Activated T-helper 1 cell treated with anti-CD3 and anti-CD28 coated beads, Interleukin-12 subunit alpha, Interleukin-12 subunit beta, Interleukin-2, Interleukin-4 antibody, amounts not matched to agents 30 ng/mL and 10 ng/mL and 1 ng/mL, durations not matched to agents 14 hours and 24 hours and 36 hours (primary cell): ENCODE measurements at regions not wholly inside any gene's neighbourhood (a gene's known extent, or its start where the extent isn't known, plus 50 kb on each side); places are given as distances from the start of the nearest gene placed in this dataset.

Source experiments
- DNase-seq: peaks from one replicate; pipeline ENCODE4 v3.0.0; 2021; ENCODE audit warnings: low spot score
- H3K27ac Mint-ChIP-seq: one replicate; pipeline ENCODE4 v1.8.0; 2021; ENCODE audit warnings: mild to moderate bottlenecking, mixed read lengths
- H3K27me3 Mint-ChIP-seq: one replicate; pipeline ENCODE4 v1.8.0; 2022; ENCODE audit warnings: mild to moderate bottlenecking, moderate library complexity, mixed read lengths; ENCODE audit not compliant: insufficient read depth
- H3K36me3 Mint-ChIP-seq: one replicate; pipeline ENCODE4 v1.8.0; 2021; ENCODE audit warnings: low read depth, mixed read lengths
- H3K4me1 Mint-ChIP-seq: one replicate; pipeline ENCODE4 v1.8.0; 2021; ENCODE audit warnings: low read depth, mixed read lengths
- H3K4me3 Mint-ChIP-seq: one replicate; pipeline ENCODE4 v1.8.0; 2021; ENCODE audit warnings: mild to moderate bottlenecking, moderate library complexity, mixed read lengths
- H3K9me3 Mint-ChIP-seq: one replicate; pipeline ENCODE4 v1.8.0; 2021; ENCODE audit warnings: mixed read lengths
- intact Hi-C: fragments of 100-400 bp; cut with micrococcal nuclease; formaldehyde crosslinking; loops from one replicate; pipeline ENCODE4 v1.15.1; 2024

DNA sequence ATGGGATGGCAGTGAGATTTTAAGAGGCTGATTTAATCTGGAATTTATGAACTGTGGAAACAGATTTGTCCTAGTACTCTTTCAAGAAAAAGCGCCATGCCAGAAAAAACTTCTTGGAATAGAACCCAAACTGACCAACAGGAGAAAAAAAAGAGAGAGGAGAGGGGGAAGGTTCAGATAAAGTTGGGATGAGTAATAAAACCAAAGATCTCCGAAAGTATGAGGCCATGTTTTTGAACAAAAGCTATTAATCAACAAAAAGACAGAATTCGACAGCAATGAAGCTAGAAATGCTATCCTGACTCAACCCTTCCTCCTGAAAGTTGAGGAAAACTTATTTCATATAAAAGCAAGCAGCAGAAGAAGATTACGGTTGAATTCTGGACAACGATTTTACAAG is 135.5 kb downstream of the CEMIP2 start:
- peaks cover 9% of the 10 kb centered on the region for H3K27me3 Mint-ChIP-seq
- intact Hi-C loops: no loop called here
- no peaks in the 10 kb centered on the region for H3K9me3 Mint-ChIP-seq
- DNase-seq: no peak
- H3K36me3 Mint-ChIP-seq: peaks cover 4% of the 10 kb centered on the region
- H3K4me1 Mint-ChIP-seq: peaks cover 41% of the 10 kb centered on the region
- no peak overlapping the region for H3K27ac Mint-ChIP-seq
- H3K4me3 Mint-ChIP-seq: no peak overlapping the region

- Mint-ChIP-seq H3K4me3 (peak overlapping the region; percentile 27), H3K4me1 (peaks cover 37% of the 10 kb centered on the region), H3K36me3 (peaks cover 4% of the 10 kb centered on the region), H3K27me3 (peaks cover 13% of the 10 kb centered on the region), H3K27ac (no peak overlapping the region), H3K9me3 (no peaks in the 10 kb centered on the region)
- intact Hi-C loops: loop anchor here (2.0 kb wide), 1 partner anchor 16 kb away; no protein-coding TSS in a partner anchor
- no peak for DNase-seq
Observed at GRCh38 chr9:71630377-71630995, 137.8 kb downstream of the CEMIP2 start.

DNA sequence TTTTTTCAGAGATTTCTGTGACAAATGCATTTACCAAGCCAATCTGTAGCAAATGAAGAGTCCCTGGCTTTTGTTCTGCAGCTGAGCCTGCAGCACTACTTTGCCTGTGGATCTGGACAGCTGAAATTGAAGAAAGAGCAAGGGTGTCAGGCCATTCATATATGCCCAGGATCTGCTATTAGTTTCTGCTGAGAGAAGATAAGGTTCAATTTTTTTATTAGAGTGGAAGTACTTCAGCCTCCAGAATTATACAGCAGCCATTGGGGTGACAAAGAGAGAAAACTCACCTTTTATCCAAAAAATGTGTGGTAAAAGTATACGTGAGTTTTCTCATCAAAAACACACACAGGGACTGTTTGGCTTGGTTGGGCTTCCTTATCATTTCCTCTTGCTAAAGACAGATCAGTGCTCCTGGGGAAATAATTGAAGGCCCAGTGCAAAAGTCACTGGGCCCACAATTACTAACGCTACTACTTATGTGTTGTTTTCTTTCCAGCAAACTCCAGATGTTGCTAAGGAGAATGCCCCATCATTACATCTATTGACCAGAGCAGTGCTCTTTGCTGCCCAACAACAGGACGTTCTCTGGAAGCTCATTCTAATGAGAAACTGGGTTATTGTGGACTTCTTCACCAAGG is 138.6 kb downstream of the CEMIP2 start:
- H3K9me3 Mint-ChIP-seq: no peaks in the 10 kb centered on the region
- no peak overlapping the region for H3K27ac Mint-ChIP-seq
- H3K4me3 Mint-ChIP-seq: no peak overlapping the region
- H3K4me1 Mint-ChIP-seq: peaks cover 40% of the 10 kb centered on the region
- peaks cover 13% of the 10 kb centered on the region for H3K27me3 Mint-ChIP-seq
- peaks cover 4% of the 10 kb centered on the region for H3K36me3 Mint-ChIP-seq
- intact Hi-C loops: loop anchor here (2.0 to 5.0 kb wide), 2 partner anchors 17 to 78 kb away; no protein-coding TSS in a partner anchor
- no peak for DNase-seq

DNA sequence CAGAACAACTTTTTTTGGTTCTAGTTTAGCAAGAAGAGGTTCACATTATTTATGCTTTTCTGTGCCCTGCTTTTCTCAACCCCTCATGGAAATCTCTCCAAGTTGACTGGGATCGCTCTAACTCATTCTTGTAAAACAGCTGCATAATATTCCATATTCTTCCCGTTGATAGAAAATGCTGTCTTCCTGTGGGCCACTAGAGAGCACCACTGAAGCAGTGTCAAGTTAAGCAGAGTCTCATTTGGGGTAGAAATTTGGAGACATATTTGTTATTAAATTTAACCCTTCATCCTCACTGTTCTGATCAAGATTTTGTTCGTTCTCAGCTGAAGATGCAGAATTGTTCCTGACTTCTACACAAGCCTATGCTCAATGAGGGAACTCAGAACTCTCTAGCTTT is 140.1 kb downstream of the CEMIP2 start:
- intact Hi-C loops: loop anchor here (1.0 to 5.0 kb wide), 2 partner anchors 79 to 141 kb away; no protein-coding TSS in a partner anchor
- Mint-ChIP-seq H3K27ac (no peak overlapping the region), H3K9me3 (no peaks in the 10 kb centered on the region), H3K4me3 (no peak overlapping the region), H3K4me1 (peaks cover 45% of the 10 kb centered on the region), H3K36me3 (peaks cover 4% of the 10 kb centered on the region), H3K27me3 (peaks cover 19% of the 10 kb centered on the region)
- DNase-seq: no peak

DNA sequence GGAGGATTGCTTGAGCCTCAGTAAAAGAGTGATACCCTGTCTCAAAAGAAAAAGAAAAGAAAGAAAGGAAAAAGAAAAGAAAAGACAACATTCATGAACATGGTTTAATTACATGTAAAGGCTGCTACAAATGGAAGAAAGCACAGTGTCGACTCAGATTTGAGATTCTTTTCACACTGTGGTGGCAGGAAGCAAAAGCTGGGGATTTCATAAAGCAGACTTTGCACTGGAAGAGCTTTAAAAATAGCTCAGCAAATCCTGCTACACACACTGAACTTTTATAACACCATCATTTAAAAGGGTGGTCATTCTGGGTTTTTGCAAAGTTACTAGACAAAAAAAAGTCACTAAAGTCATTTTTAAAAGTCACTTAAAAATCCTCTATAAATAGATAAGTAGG is 140.8 kb downstream of the CEMIP2 start:
- intact Hi-C loops: loop anchor here (5.0 kb wide), 1 partner anchor 80 kb away; no protein-coding TSS in a partner anchor
- Mint-ChIP-seq H3K4me1 (peaks cover 45% of the 10 kb centered on the region), H3K27ac (no peak overlapping the region), H3K36me3 (peaks cover 2% of the 10 kb centered on the region), H3K27me3 (peaks cover 21% of the 10 kb centered on the region), H3K4me3 (no peak overlapping the region), H3K9me3 (no peaks in the 10 kb centered on the region)
- DNase-seq: no peak

DNA sequence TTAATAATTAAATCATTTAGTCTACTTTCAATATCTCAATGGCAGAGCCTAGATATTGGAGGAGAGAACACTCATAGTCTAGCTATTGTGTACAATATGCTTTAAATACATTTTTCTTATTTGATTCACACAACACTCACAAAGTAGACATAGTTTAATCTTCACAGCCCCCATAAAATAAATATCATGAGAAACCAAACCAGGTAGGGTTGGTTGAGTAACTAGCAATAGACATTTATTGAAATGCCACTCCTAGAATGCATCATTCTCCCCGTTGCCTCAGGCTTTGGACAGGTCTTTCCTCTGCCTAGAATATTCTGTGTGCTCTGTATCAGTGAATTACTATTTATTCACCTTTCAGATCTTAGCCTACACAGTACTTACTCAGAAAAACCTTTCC is 141.9 kb downstream of the CEMIP2 start:
- Mint-ChIP-seq H3K27me3 (peaks cover 22% of the 10 kb centered on the region), H3K9me3 (no peaks in the 10 kb centered on the region), H3K27ac (no peak overlapping the region), H3K36me3 (no peaks in the 10 kb centered on the region), H3K4me1 (peaks cover 41% of the 10 kb centered on the region), H3K4me3 (no peak overlapping the region)
- DNase-seq: no peak
- intact Hi-C loops: loop anchor here (5.0 kb wide), 1 partner anchor 81 kb away; no protein-coding TSS in a partner anchor

- Mint-ChIP-seq H3K36me3 (no peaks in the 10 kb centered on the region), H3K4me3 (no peak overlapping the region), H3K9me3 (no peaks in the 10 kb centered on the region), H3K27ac (no peak overlapping the region), H3K27me3 (peaks cover 30% of the 10 kb centered on the region), H3K4me1 (peaks cover 29% of the 10 kb centered on the region)
- intact Hi-C loops: loop anchor here (5.0 kb wide), 1 partner anchor 83 kb away; no protein-coding TSS in a partner anchor
- DNase-seq: no peak
Observed at GRCh38 chr9:71624728-71625127, 143.6 kb downstream of the CEMIP2 start.

GRCh38 chr9:71620746-71621145 is 147.6 kb downstream of the CEMIP2 start:
- Mint-ChIP-seq H3K36me3 (no peaks in the 10 kb centered on the region), H3K9me3 (peaks cover 9% of the 10 kb centered on the region), H3K27me3 (peaks cover 28% of the 10 kb centered on the region), H3K4me1 (peaks cover 7% of the 10 kb centered on the region), H3K4me3 (no peak overlapping the region), H3K27ac (no peak overlapping the region)
- intact Hi-C loops: no loop called here
- DNase-seq: no peak

- no peaks in the 10 kb centered on the region for H3K36me3 Mint-ChIP-seq
- H3K9me3 Mint-ChIP-seq: peaks cover 9% of the 10 kb centered on the region
- H3K4me1 Mint-ChIP-seq: peaks cover 7% of the 10 kb centered on the region
- peaks cover 26% of the 10 kb centered on the region for H3K27me3 Mint-ChIP-seq
- no peak overlapping the region for H3K4me3 Mint-ChIP-seq
- no peak for DNase-seq
- intact Hi-C loops: no loop called here
- H3K27ac Mint-ChIP-seq: no peak overlapping the region
Observed at GRCh38 chr9:71620331-71620730, 148.0 kb downstream of the CEMIP2 start.

DNA sequence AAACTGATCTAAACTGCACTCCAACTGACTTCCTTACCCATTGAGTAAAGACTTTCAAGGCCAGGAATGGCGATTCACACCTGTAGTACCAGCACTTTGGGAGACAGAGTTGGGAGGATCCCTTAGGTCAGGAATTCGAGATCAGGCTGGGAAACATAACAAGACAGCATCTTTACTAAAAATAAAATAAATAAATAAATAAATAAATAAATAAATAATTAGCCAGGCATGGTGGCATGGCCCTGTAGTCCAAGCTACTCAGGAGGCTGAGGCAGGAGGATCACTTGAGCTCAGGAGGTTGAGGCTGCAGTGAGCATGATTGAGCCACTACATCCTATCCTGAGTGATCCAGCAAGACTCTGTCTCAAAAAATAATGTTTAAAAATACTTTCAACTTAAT is 148.4 kb downstream of the CEMIP2 start:
- DNase-seq: no peak
- intact Hi-C loops: no loop called here
- Mint-ChIP-seq H3K27ac (no peak overlapping the region), H3K9me3 (peaks cover 9% of the 10 kb centered on the region), H3K4me1 (peaks cover 7% of the 10 kb centered on the region), H3K36me3 (no peaks in the 10 kb centered on the region), H3K4me3 (no peak overlapping the region), H3K27me3 (peaks cover 26% of the 10 kb centered on the region)

DNA sequence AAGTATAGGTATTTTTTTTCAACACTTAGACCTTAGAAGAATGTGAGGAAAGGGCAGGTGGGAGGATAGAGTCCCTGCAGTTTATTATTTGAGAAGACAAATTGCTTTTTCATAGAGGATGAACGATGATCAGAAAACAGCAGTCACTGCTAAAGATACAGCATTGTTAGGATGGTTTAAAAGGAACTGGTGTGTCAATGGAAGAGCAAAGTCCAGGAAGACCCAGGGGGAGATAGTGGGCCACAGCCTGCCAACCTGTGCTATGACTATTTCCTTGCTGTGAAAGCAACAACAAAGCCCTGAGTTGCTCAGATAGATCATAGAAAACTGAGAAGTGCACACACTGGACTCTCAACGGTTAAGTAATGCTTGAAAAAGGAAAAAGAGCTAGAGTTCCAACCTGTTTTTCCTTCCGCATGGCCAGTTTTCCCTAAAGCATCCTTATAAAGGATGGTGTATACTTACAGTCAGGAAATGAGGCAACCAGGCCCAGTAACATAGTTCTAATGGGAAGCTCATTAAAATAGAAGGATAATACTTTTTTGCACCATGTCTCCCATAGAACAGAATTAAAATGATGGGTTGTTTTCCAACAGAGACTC is 153.8 kb downstream of the CEMIP2 start:
- no peaks in the 10 kb centered on the region for H3K36me3 Mint-ChIP-seq
- no peak overlapping the region for H3K27ac Mint-ChIP-seq
- H3K9me3 Mint-ChIP-seq: peaks cover 13% of the 10 kb centered on the region
- H3K4me3 Mint-ChIP-seq: no peak overlapping the region
- H3K27me3 Mint-ChIP-seq: peaks cover 19% of the 10 kb centered on the region
- intact Hi-C loops: no loop called here
- DNase-seq: no peak
- H3K4me1 Mint-ChIP-seq: no peaks in the 10 kb centered on the region

DNA sequence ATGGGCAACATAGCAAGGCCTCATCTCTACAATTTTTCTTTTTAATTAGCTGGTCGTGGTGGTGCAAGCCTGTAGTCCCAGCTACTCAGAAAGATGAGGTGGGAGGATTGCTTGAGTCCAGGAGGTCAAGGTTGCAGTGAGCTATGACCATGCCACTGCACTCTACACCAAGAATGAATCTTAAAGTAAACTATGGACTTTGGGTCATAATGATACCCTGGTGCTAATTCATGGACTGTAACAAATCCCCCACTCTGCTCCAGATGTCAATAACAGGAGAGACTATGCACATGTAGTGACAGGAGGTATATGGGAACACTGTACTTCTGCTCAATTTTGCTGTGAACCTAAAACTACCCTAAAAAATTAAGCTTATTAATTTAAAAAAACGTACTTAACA is 155.4 kb downstream of the CEMIP2 start:
- Mint-ChIP-seq H3K27me3 (peaks cover 23% of the 10 kb centered on the region), H3K4me3 (no peak overlapping the region), H3K27ac (no peak overlapping the region), H3K36me3 (no peaks in the 10 kb centered on the region), H3K9me3 (peaks cover 13% of the 10 kb centered on the region), H3K4me1 (no peaks in the 10 kb centered on the region)
- intact Hi-C loops: no loop called here
- no peak for DNase-seq

GRCh38 chr9:71609448-71609830 is 158.9 kb downstream of the CEMIP2 start:
- Mint-ChIP-seq H3K36me3 (no peaks in the 10 kb centered on the region), H3K27ac (no peak overlapping the region), H3K27me3 (peaks cover 21% of the 10 kb centered on the region), H3K4me1 (no peaks in the 10 kb centered on the region), H3K4me3 (no peak overlapping the region), H3K9me3 (peaks cover 4% of the 10 kb centered on the region)
- intact Hi-C loops: no loop called here
- no peak for DNase-seq
